Tibial artery (tissue), 4 donors: ENCODE measurements at regions not wholly inside any gene's neighbourhood (a gene's known extent, or its start where the extent isn't known, plus 50 kb on each side); places are given as distances from the start of the nearest gene placed in this dataset.

Source experiments
- DNase-seq, 2 donors: peaks; one replicate each; pipeline ENCODE4 v3.0.0-alpha.2; 2019
- H3K27ac ChIP-seq, 2 donors: fragments of 200-600 bp; sonication (generic) in 1 of 2; 1 replicate in 1 of 2; 2 replicates in 1 of 2; pipeline ENCODE4 v1.5.1; 2018 to 2019; ENCODE audit warnings: mild to moderate bottlenecking in 1 of 2
- H3K27me3 ChIP-seq, 2 donors: fragments of 200-600 bp; sonication (generic) in 1 of 2; one replicate each; pipeline versions ENCODE4 v1.5.1 to v1.6.0; 2016 to 2019
- H3K36me3 ChIP-seq, 3 donors: fragments of 200-600 bp; sonication (generic) in 2 of 3; one replicate each; pipeline ENCODE4 v1.5.1; 2016 to 2019; ENCODE audit warnings: mild to moderate bottlenecking in 2 of 3
- H3K4me1 ChIP-seq, 4 donors: fragments of 200-600 bp; sonication (generic) in 2 of 4; 1 replicate in 3 of 4; 2 replicates in 1 of 4; pipeline ENCODE4 v1.5.1; 2016 to 2019
- H3K4me3 ChIP-seq, 2 donors: fragments of 200-600 bp; sonication (generic) in 1 of 2; 1 replicate in 1 of 2; 2 replicates in 1 of 2; pipeline ENCODE4 v1.5.1; 2018 to 2019; ENCODE audit warnings: mild to moderate bottlenecking in 2 of 2
- H3K9me3 ChIP-seq, 3 donors: fragments of 200-600 bp; sonication (generic) in 1 of 3; one replicate each; pipeline ENCODE4 v1.5.1; 2016 to 2019
- intact Hi-C: fragments of 100-400 bp; cut with DNase I; formaldehyde crosslinking; loops from one replicate; pipeline ENCODE4 v1.15.0; 2023; ENCODE audit warnings: low total_unique reads
- TF ChIP-seq, protein P1 (sequence below), 2 experiments: fragments of 200-600 bp in 1 of 2; fragments of 450-650 bp in 1 of 2; IDR thresholded peaks; one replicate each; pipeline ENCODE4 v1.5.1; 2017 to 2019; ENCODE audit warnings: antibody characterized with exemption in 2 of 2, mild to moderate bottlenecking in 1 of 2, moderate library complexity in 1 of 2

DNA sequence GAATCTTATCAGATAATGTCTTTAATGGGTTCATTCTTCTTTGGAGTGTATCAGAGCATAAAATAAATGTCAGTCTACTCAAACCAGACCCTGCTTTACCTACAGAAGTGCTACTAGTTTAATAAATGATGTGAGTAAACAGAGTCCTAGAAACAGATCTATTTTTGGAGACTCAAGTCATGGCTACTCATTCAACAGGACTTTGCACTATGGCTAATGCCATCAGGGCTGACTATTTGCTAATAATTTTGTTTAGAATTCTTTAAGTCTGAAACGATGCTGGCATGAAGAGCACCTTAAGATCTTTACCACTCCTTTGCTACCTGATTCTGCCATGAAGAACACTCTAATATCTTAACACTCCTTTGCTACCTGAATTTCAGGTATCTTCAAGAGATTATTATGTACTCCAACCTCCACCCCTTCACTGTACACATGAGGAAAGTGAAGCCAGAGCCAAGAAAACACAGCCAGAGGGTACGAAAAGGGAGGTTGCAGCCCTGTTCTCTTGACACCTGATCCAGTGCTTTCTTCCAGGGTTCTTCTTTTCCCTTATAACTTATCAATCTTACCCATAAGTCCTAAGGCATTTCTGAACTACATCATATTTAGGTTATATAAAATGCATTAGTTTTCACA, 62.4 kb downstream of the ZNF608 start:
- H3K27me3 ChIP-seq, result no peaks in the 10 kb centered on the region
- no peak for DNase-seq
- no peak overlapping the region for H3K27ac ChIP-seq
- TF ChIP-seq, protein P1, sequence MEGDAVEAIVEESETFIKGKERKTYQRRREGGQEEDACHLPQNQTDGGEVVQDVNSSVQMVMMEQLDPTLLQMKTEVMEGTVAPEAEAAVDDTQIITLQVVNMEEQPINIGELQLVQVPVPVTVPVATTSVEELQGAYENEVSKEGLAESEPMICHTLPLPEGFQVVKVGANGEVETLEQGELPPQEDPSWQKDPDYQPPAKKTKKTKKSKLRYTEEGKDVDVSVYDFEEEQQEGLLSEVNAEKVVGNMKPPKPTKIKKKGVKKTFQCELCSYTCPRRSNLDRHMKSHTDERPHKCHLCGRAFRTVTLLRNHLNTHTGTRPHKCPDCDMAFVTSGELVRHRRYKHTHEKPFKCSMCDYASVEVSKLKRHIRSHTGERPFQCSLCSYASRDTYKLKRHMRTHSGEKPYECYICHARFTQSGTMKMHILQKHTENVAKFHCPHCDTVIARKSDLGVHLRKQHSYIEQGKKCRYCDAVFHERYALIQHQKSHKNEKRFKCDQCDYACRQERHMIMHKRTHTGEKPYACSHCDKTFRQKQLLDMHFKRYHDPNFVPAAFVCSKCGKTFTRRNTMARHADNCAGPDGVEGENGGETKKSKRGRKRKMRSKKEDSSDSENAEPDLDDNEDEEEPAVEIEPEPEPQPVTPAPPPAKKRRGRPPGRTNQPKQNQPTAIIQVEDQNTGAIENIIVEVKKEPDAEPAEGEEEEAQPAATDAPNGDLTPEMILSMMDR (IDR thresholded peaks at IDR 0.05), result no peak
- H3K9me3 ChIP-seq, result no peaks in the 10 kb centered on the region
- no peaks in the 10 kb centered on the region for H3K36me3 ChIP-seq
- H3K4me3 ChIP-seq, result no peak overlapping the region
- peaks cover 0 to 6% (median 0%) of the 10 kb centered on the region in 4 donors for H3K4me1 ChIP-seq
- intact Hi-C loops, result no loop called here

DNA sequence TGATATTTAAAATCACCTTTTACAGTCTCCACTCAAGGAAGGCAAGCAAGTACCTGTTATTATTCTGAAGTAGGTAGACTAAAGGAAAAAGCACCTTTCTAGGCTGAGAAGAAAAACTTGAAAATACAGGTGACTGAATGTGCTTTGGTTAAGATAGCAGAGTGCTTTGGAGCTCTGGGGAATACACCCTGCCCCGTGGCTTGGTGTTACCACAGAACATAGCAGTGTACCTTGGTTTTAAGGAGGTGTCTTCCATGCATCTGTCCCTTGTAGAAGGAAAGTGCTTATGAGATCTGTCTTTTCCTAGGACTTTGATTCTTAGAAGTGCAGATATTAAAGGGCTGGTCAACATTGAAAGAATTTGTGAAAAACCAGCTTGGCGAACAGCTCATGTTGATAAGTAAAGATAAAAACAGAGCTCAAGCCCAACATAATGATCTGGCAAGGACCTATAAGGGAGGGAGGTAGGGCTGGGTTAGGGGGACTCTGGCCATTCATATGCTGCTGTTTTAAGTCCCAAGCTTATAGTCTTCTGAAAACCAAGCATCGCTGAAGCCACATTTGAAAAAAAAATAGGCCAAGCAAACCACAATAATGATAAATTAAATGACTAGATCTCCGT, 66.8 kb downstream of the ZNF608 start:
- Histone ChIP-seq H3K4me1 (peaks cover 0 to 16% (median 10%) of the 10 kb centered on the region in 4 donors), H3K9me3 (no peaks in the 10 kb centered on the region), H3K36me3 (no peaks in the 10 kb centered on the region), H3K27me3 (no peaks in the 10 kb centered on the region), H3K27ac (no peak overlapping the region), H3K4me3 (no peak overlapping the region)
- DNase-seq, result no peak
- TF ChIP-seq, protein P1 (IDR thresholded peaks at IDR 0.05), result no peak
- intact Hi-C loops, result no loop called here

DNA sequence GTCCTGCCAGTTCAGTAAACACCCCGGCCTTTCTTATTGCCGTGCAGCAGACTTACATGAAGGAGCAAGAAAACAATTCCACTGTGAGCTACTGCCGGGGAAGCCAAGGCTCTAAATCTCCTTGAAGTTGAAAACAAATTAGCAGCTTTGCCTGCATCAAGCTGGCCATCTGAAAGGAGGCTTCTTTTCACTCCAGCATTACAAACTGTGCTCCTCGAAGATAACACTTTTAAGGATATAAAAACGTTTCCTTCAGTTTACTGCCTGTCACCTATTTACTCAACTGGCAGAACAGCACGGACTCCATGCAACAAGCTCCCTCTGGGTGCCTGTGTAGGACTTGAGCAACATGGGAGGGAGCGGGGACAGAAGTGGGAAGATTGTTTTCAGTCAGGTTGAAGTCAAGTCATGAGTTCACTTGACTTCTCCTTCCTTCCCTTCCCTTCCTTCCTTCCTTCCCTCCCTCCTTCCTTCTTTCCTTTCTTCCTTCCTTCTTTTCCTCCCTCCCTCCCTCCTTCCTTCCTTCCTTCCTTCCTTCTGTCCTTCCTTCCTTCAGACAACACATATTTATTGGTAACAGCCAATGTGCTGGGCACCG, 67.4 kb downstream of the ZNF608 start:
- Histone ChIP-seq H3K4me1 (peaks cover 0 to 16% (median 10%) of the 10 kb centered on the region in 4 donors), H3K9me3 (no peaks in the 10 kb centered on the region), H3K36me3 (no peaks in the 10 kb centered on the region), H3K27me3 (no peaks in the 10 kb centered on the region), H3K27ac (no peak overlapping the region), H3K4me3 (no peak overlapping the region)
- intact Hi-C loops, result no loop called here
- TF ChIP-seq, protein P1 (IDR thresholded peaks at IDR 0.05), result no peak
- no peak for DNase-seq

DNA sequence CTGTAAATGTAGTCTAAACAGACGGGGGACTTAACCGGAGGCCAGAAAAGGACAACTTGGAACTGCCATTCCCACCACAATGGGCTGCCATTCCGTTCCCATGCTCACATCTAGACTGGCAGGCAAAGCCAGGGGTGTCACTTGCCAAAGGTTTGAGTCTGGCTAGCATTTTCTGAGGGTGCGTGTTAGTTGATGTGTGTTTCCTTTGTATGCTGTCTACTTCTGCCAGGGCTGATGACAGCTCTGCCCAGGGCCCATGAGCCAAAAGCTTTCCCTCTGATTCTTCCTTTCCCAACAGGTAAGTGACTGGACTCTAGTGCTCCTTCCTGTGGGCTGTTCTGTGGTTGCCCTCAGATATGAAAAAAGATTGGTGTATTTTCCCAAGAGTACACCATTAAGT, 68.0 kb downstream of the ZNF608 start:
- TF ChIP-seq, protein P1 (IDR thresholded peaks at IDR 0.05), result no peak
- Histone ChIP-seq H3K4me3 (no peak overlapping the region), H3K36me3 (no peaks in the 10 kb centered on the region), H3K9me3 (no peaks in the 10 kb centered on the region), H3K27me3 (no peaks in the 10 kb centered on the region), H3K4me1 (peaks cover 0 to 16% (median 10%) of the 10 kb centered on the region in 4 donors), H3K27ac (no peak overlapping the region)
- intact Hi-C loops, result no loop called here
- no peak for DNase-seq

DNA sequence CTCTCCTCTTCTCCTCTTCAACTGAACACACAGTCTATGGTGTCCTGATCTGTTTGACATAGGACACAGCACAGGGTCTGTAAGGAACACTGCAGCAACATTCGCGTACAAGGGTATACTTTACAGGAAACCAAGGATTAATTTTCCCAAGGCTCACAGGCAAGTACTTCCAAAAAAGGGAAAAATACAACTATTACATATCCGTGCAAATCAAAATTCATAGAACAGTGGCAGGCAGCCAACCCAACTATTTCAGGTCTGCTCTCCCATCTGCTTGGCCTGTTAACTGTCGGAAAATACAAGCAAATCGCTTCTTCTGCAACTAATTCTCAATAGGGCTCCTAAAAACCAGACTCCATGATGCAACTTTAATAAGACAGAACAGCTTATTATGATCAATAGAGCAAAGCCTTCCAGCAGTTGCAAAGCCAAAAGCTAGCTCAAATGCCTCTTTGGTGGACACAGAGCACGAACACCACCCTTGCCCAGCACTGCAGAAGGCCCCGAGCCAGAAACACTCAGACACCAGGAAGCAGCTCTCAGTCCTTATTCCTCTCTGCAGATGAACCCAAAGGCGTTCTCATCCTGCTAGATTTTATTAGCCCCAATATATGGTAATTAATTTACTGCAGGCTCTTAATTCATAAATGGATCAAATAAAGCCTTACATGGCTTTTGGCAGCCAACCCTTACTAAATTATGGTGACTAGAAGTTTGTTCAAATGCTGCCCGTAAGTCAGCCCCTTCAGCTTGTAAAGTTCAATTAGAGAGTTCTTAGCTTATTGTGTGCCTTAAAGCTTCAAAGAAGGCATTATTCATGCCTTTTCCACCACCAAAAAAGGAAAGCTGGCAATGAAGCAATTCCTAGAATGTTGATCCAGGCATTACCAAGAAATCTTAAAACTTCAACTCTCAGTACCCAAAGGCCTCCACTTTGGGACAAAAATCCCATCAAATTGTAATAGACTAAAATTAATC, 68.8 kb downstream of the ZNF608 start:
- intact Hi-C loops, result no loop called here
- no peak for DNase-seq

More for the DNA sequence above, 68.8 kb downstream of the ZNF608 start:
- Histone ChIP-seq H3K4me1 (peaks cover 0 to 16% (median 10%) of the 10 kb centered on the region in 4 donors), H3K27ac (no peak overlapping the region), H3K4me3 (no peak overlapping the region), H3K36me3 (no peaks in the 10 kb centered on the region), H3K9me3 (no peaks in the 10 kb centered on the region), H3K27me3 (no peaks in the 10 kb centered on the region)
- TF ChIP-seq, protein P1 (IDR thresholded peaks at IDR 0.05), result no peak
